H1 (cell line): ENCODE measurements at regions not wholly inside any gene's neighbourhood (a gene's known extent, or its start where the extent isn't known, plus 50 kb on each side); places are given as distances from the start of the nearest gene placed in this dataset.

Source experiments
- TF ChIP-seq, protein P1 (sequence below): fragments of 300-600 bp; sonication (generic); IDR thresholded peaks from 2 replicates; pipeline ENCODE4 v1.7.1; 2012; ENCODE audit warnings: low read length, moderate library complexity, mild to moderate bottlenecking, inconsistent platforms; ENCODE audit not compliant: insufficient replicate concordance

DNA sequence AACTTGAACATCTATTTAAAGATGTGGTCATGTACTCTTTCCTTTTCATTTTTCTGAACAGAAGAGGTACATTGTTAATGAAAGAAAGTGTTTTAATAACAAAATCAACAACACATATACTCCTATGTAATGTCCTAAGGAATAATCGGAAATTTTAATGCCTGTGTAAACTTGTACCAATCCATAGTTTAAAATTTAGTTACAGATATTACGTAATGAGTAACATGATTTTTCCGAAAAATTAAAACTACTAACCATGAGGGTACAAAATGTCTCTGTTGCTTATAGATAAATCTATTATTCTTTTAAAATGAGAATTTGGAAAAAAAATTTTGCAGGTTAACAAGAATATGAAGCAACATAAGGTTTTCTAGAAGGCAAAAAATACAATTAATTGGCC lies 220.1 kb downstream of the BCAT1 start (continued):
- TF ChIP-seq, protein P1, sequence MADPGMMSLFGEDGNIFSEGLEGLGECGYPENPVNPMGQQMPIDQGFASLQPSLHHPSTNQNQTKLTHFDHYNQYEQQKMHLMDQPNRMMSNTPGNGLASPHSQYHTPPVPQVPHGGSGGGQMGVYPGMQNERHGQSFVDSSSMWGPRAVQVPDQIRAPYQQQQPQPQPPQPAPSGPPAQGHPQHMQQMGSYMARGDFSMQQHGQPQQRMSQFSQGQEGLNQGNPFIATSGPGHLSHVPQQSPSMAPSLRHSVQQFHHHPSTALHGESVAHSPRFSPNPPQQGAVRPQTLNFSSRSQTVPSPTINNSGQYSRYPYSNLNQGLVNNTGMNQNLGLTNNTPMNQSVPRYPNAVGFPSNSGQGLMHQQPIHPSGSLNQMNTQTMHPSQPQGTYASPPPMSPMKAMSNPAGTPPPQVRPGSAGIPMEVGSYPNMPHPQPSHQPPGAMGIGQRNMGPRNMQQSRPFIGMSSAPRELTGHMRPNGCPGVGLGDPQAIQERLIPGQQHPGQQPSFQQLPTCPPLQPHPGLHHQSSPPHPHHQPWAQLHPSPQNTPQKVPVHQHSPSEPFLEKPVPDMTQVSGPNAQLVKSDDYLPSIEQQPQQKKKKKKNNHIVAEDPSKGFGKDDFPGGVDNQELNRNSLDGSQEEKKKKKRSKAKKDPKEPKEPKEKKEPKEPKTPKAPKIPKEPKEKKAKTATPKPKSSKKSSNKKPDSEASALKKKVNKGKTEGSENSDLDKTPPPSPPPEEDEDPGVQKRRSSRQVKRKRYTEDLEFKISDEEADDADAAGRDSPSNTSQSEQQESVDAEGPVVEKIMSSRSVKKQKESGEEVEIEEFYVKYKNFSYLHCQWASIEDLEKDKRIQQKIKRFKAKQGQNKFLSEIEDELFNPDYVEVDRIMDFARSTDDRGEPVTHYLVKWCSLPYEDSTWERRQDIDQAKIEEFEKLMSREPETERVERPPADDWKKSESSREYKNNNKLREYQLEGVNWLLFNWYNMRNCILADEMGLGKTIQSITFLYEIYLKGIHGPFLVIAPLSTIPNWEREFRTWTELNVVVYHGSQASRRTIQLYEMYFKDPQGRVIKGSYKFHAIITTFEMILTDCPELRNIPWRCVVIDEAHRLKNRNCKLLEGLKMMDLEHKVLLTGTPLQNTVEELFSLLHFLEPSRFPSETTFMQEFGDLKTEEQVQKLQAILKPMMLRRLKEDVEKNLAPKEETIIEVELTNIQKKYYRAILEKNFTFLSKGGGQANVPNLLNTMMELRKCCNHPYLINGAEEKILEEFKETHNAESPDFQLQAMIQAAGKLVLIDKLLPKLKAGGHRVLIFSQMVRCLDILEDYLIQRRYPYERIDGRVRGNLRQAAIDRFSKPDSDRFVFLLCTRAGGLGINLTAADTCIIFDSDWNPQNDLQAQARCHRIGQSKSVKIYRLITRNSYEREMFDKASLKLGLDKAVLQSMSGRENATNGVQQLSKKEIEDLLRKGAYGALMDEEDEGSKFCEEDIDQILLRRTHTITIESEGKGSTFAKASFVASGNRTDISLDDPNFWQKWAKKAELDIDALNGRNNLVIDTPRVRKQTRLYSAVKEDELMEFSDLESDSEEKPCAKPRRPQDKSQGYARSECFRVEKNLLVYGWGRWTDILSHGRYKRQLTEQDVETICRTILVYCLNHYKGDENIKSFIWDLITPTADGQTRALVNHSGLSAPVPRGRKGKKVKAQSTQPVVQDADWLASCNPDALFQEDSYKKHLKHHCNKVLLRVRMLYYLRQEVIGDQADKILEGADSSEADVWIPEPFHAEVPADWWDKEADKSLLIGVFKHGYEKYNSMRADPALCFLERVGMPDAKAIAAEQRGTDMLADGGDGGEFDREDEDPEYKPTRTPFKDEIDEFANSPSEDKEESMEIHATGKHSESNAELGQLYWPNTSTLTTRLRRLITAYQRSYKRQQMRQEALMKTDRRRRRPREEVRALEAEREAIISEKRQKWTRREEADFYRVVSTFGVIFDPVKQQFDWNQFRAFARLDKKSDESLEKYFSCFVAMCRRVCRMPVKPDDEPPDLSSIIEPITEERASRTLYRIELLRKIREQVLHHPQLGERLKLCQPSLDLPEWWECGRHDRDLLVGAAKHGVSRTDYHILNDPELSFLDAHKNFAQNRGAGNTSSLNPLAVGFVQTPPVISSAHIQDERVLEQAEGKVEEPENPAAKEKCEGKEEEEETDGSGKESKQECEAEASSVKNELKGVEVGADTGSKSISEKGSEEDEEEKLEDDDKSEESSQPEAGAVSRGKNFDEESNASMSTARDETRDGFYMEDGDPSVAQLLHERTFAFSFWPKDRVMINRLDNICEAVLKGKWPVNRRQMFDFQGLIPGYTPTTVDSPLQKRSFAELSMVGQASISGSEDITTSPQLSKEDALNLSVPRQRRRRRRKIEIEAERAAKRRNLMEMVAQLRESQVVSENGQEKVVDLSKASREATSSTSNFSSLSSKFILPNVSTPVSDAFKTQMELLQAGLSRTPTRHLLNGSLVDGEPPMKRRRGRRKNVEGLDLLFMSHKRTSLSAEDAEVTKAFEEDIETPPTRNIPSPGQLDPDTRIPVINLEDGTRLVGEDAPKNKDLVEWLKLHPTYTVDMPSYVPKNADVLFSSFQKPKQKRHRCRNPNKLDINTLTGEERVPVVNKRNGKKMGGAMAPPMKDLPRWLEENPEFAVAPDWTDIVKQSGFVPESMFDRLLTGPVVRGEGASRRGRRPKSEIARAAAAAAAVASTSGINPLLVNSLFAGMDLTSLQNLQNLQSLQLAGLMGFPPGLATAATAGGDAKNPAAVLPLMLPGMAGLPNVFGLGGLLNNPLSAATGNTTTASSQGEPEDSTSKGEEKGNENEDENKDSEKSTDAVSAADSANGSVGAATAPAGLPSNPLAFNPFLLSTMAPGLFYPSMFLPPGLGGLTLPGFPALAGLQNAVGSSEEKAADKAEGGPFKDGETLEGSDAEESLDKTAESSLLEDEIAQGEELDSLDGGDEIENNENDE, result no peak
